Endothelial cell of umbilical vein (primary cell): ENCODE measurements at regions not wholly inside any gene's neighbourhood (a gene's known extent, or its start where the extent isn't known, plus 50 kb on each side); places are given as distances from the start of the nearest gene placed in this dataset.

Experiments used
- BruUV-seq: library from RNA; stranded (reverse); fragments of 400-500 nt; replicated peaks from 2 replicates; lab custom pipeline; 2021; lab: Mats Ljungman, UMichigan
- CTCF ChIA-PET: fragments of 300-600, 350-600 bp; sonication (Branson Sonifier 250); formaldehyde crosslinking; loops from one replicate; lab custom pipeline; 2021; ENCODE audit warnings: antibody characterized with exemption, inconsistent platforms; lab: Charles Lee
- POLR2A ChIA-PET: fragments of 300-600, 350-600 bp; sonication (Branson Sonifier 250); formaldehyde crosslinking; loops from one replicate; lab custom pipeline; 2021; ENCODE audit warnings: antibody characterized with exemption, inconsistent platforms; lab: Charles Lee
- DNase-seq: peaks from one replicate; pipeline ENCODE4 v3.0.0-alpha.2; 2011; ENCODE audit warnings: low read depth, low spot score
- FAIRE-seq: peaks from 2 replicates; lab custom pipeline; 2011; peaks lifted over from hg19 to GRCh38; lab: Jason Lieb, UNC
- H2AFZ ChIP-seq: 2 replicates; pipeline ENCODE4 v1.6.0; 2012; ENCODE audit warnings: low read depth, low read length, control low read depth, inconsistent platforms
- H3K27ac ChIP-seq: 2 replicates; pipeline ENCODE4 v1.5.1; 2011; ENCODE audit warnings: low read depth, mild to moderate bottlenecking, control low read depth, low read length, moderate library complexity; ENCODE audit not compliant: insufficient read depth
- H3K27me3 ChIP-seq, 2 experiments: 2 replicates each; pipeline versions ENCODE4 v1.6.0 to v1.6.1; 2011; ENCODE audit warnings: low read length in 2 of 2, mixed read lengths in 1 of 2; ENCODE audit not compliant: control insufficient read depth in 2 of 2, insufficient read depth in 2 of 2
- H3K36me3 ChIP-seq, 2 experiments: 2 replicates in 1 of 2; 3 replicates in 1 of 2; pipeline ENCODE4 v1.5.1; 2011; ENCODE audit warnings: low read length in 2 of 2, mild to moderate bottlenecking in 1 of 2, moderate library complexity in 1 of 2; ENCODE audit not compliant: control insufficient read depth in 2 of 2, insufficient read depth in 2 of 2; ENCODE audit errors: extremely low read depth in 1 of 2
- H3K4me1 ChIP-seq: 3 replicates; pipeline ENCODE4 v1.5.1; 2011; ENCODE audit warnings: mild to moderate bottlenecking, low read length; ENCODE audit not compliant: control insufficient read depth, insufficient read depth; ENCODE audit errors: extremely low read depth
- H3K4me2 ChIP-seq: 2 replicates; pipeline ENCODE4 v1.6.1; 2011; ENCODE audit warnings: low read length, control low read depth, mixed read lengths; ENCODE audit not compliant: insufficient read depth
- H3K4me3 ChIP-seq, 3 experiments: fragments of 200-600 bp in 1 of 3; sonication (generic), shearing (Covaris generic) in 1 of 3; replicated peaks in 1 of 3; 2 replicates each; pipeline ENCODE4 v1.5.1; 2011 to 2016; ENCODE audit warnings: control low read depth in 3 of 3, low read length in 3 of 3, mild to moderate bottlenecking in 2 of 3, inconsistent platforms in 1 of 3, low read depth in 1 of 3, moderate library complexity in 1 of 3; ENCODE audit not compliant: insufficient read depth in 1 of 3
- H3K79me2 ChIP-seq: 2 replicates; pipeline ENCODE4 v1.6.0; 2012; ENCODE audit warnings: low read length, inconsistent platforms; ENCODE audit not compliant: control insufficient read depth, insufficient read depth
- H3K9ac ChIP-seq: replicated peaks from 2 replicates; pipeline ENCODE3; 2011; ENCODE audit warnings: low read length, control low read depth; ENCODE audit not compliant: insufficient read depth; ENCODE audit errors: extremely low read depth
- H3K9me1 ChIP-seq: replicated peaks from 3 replicates; pipeline ENCODE4 v1.6.0; 2011; ENCODE audit warnings: mild to moderate bottlenecking, low read length; ENCODE audit not compliant: control insufficient read depth, insufficient read depth; ENCODE audit errors: extremely low read depth
- H3K9me3 ChIP-seq: replicated peaks from 2 replicates; pipeline ENCODE4 v1.5.1; 2012; ENCODE audit warnings: low read length, inconsistent platforms; ENCODE audit not compliant: control insufficient read depth, insufficient read depth
- H4K20me1 ChIP-seq: replicated peaks from 2 replicates; pipeline ENCODE3; 2011; ENCODE audit warnings: mild to moderate bottlenecking, low read length; ENCODE audit not compliant: control insufficient read depth, insufficient read depth; ENCODE audit errors: extremely low read depth
- CTCF ChIP-seq, 2 donors: IDR thresholded peaks; 1 replicate in 1 of 2; 2 replicates in 1 of 2; pipeline ENCODE4 v1.5.1; 2011; ENCODE audit warnings: low read length in 2 of 2, mild to moderate bottlenecking in 2 of 2, moderate library complexity in 2 of 2, control low read depth in 1 of 2, inconsistent platforms in 1 of 2, low read depth in 1 of 2; ENCODE audit not compliant: insufficient read depth in 1 of 2; ENCODE audit errors: extremely low read depth in 1 of 2
- EZH2 ChIP-seq: IDR thresholded peaks from 2 replicates; pipeline ENCODE4 v1.6.1; 2012; ENCODE audit warnings: borderline replicate concordance, low read depth, mild to moderate bottlenecking, moderate library complexity, low read length, inconsistent platforms; ENCODE audit not compliant: severe bottlenecking
- FOS ChIP-seq: IDR thresholded peaks from 2 replicates; pipeline ENCODE4 v1.6.1; 2011; ENCODE audit warnings: mild to moderate bottlenecking, low read length, moderate library complexity, borderline replicate concordance; ENCODE audit not compliant: insufficient read depth
- GATA2 ChIP-seq: IDR thresholded peaks from 2 replicates; pipeline ENCODE4 v1.7.0; 2011; ENCODE audit warnings: low read depth, mild to moderate bottlenecking, moderate library complexity, mixed read lengths, low read length; ENCODE audit not compliant: insufficient read length, insufficient read depth
- JUN ChIP-seq: IDR thresholded peaks from 2 replicates; pipeline ENCODE4 v1.6.1; 2011; ENCODE audit warnings: borderline replicate concordance, low read depth; ENCODE audit not compliant: insufficient read length, insufficient read depth
- MYC ChIP-seq: IDR thresholded peaks from one replicate; pipeline ENCODE4 v1.6.1; 2011; ENCODE audit warnings: mild to moderate bottlenecking, low read depth, low read length
- POLR2A ChIP-seq: IDR thresholded peaks from 2 replicates; pipeline ENCODE4 v1.6.1; 2012; ENCODE audit warnings: low read depth, mild to moderate bottlenecking, control low read depth, low read length
- POLR2AphosphoS5 ChIP-seq: IDR thresholded peaks from 2 replicates; pipeline ENCODE4 v1.6.1; 2012; ENCODE audit warnings: low read depth, mild to moderate bottlenecking, control low read depth, low read length, moderate library complexity; ENCODE audit not compliant: insufficient read depth
- dilution Hi-C: fragments of 300-500 bp; cut with MboI; formaldehyde crosslinking; loops from one replicate; pipeline ENCODE4 v1.15.0; 2019; ENCODE audit warnings: low sequenced_read_pairs; ENCODE audit not compliant: extremely low pct_ligation_motif_present
- intact Hi-C: fragments of 100-400 bp; cut with micrococcal nuclease; formaldehyde crosslinking; loops from one replicate; pipeline ENCODE4 v1.10.0; 2022
- TF ChIP-seq, protein P1 (sequence below): IDR thresholded peaks from 2 replicates; pipeline ENCODE4 v1.6.1; 2011; ENCODE audit not compliant: insufficient read depth, insufficient read length

- no peak overlapping the region for H2AFZ ChIP-seq
- H4K20me1 ChIP-seq, result no peaks in the 10 kb centered on the region
- ChIA-PET CTCF (no interaction called here), POLR2A (no interaction called here)
- FAIRE-seq, result no peak
- no peak for TF ChIP-seq CTCF (IDR thresholded peaks at IDR 0.05; ENCODE audit: extremely low read depth in 1 of 2, insufficient read depth in 1 of 2, low read depth in 1 of 2, low read length in 2 of 2)
- no peak for TF ChIP-seq POLR2A
- TF ChIP-seq MYC, result no peak
- no peak for TF ChIP-seq FOS
- TF ChIP-seq, protein P1, sequence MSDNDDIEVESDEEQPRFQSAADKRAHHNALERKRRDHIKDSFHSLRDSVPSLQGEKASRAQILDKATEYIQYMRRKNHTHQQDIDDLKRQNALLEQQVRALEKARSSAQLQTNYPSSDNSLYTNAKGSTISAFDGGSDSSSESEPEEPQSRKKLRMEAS, result no peak
- no peak for TF ChIP-seq JUN
- TF ChIP-seq POLR2AphosphoS5, result no peak
- TF ChIP-seq GATA2, result no peak
- no peak for TF ChIP-seq EZH2
- H3K27ac ChIP-seq, result no peak overlapping the region
- H3K79me2 ChIP-seq, result no peaks in the 10 kb centered on the region
- no peak overlapping the region for H3K4me3 ChIP-seq
- H3K9ac ChIP-seq, result no peak overlapping the region
- DNase-seq, result no peak
- H3K9me3 ChIP-seq, result no peaks in the 10 kb centered on the region
- H3K4me1 ChIP-seq, result no peaks in the 10 kb centered on the region
- H3K36me3 ChIP-seq, result no peaks in the 10 kb centered on the region
- BruUV-seq, result no TSS peak
- intact Hi-C loops, result no loop called here
- no peaks in the 10 kb centered on the region for H3K9me1 ChIP-seq
- peaks cover 0 to 9% of the 10 kb centered on the region in 2 experiments for H3K27me3 ChIP-seq
- dilution Hi-C loops, result no loop called here
- no peak overlapping the region for H3K4me2 ChIP-seq
Observed at GRCh38 chr1:226470921-226471866, 63.3 kb upstream of the PARP1 start.
